ENCODE measurements at regions not wholly inside any gene's neighbourhood (a gene's known extent, or its start where the extent isn't known, plus 50 kb on each side); places are given as distances from the start of the nearest gene placed in this dataset.
A peak's percentile ranks its signal among the peaks of the same experiment; 100 is the strongest.

DNA sequence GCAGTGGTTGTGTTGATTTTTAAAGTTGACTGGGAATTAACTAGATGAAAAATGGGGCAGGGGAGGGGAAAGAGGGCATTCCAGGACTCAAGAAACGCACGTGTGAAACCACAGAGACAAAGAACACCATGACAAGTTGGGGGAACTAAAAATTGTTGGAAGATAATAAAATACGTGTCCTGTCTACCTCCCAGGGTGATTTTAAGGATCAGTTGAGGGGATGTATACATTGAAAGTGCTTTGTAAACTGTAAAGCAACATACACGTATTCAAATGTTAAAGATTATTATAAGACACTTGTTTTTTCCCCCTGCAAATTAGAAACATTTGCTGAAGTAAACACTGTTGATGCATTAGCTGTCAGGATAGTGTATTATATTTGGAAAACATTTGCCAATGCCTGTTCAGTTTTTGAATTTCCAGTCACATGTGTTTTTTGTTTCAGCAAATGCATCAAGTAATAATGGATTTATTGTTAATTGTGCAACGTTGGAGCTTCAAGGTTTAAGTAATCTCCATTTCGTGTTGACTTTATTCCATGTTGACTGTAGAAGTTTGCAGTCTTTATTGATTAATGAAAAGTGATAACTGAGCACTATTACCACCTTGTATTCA, 412.7 kb downstream of the ACTL7B start (continued):
- TF ChIP-seq, protein P1, sequence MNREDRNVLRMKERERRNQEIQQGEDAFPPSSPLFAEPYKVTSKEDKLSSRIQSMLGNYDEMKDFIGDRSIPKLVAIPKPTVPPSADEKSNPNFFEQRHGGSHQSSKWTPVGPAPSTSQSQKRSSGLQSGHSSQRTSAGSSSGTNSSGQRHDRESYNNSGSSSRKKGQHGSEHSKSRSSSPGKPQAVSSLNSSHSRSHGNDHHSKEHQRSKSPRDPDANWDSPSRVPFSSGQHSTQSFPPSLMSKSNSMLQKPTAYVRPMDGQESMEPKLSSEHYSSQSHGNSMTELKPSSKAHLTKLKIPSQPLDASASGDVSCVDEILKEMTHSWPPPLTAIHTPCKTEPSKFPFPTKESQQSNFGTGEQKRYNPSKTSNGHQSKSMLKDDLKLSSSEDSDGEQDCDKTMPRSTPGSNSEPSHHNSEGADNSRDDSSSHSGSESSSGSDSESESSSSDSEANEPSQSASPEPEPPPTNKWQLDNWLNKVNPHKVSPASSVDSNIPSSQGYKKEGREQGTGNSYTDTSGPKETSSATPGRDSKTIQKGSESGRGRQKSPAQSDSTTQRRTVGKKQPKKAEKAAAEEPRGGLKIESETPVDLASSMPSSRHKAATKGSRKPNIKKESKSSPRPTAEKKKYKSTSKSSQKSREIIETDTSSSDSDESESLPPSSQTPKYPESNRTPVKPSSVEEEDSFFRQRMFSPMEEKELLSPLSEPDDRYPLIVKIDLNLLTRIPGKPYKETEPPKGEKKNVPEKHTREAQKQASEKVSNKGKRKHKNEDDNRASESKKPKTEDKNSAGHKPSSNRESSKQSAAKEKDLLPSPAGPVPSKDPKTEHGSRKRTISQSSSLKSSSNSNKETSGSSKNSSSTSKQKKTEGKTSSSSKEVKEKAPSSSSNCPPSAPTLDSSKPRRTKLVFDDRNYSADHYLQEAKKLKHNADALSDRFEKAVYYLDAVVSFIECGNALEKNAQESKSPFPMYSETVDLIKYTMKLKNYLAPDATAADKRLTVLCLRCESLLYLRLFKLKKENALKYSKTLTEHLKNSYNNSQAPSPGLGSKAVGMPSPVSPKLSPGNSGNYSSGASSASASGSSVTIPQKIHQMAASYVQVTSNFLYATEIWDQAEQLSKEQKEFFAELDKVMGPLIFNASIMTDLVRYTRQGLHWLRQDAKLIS (CRISPR knock-in tag; IDR thresholded peaks at IDR 0.05), result no peak
- TF ChIP-seq HNRNPLL (IDR thresholded peaks at IDR 0.05; ENCODE audit: low read depth, low read length, poor library complexity, severe bottlenecking) (no peak), MLLT10 (CRISPR knock-in tag; IDR thresholded peaks at IDR 0.05) (no peak), MLX (CRISPR knock-in tag; IDR thresholded peaks at IDR 0.05) (no peak), RBM39 (IDR thresholded peaks at IDR 0.05; ENCODE audit: low read depth, low read length, poor library complexity, severe bottlenecking) (no peak), JUNB (CRISPR knock-in tag; IDR thresholded peaks at IDR 0.05; ENCODE audit: borderline replicate concordance) (peak; percentile 5; the same call in 1 of the 2 replicates), ZNF652 (CRISPR knock-in tag; IDR thresholded peaks at IDR 0.05; ENCODE audit: borderline replicate concordance, low read depth) (no peak), FOXP1 (IDR thresholded peaks at IDR 0.05) (no peak), FOXP1 (CRISPR knock-in tag; IDR thresholded peaks at IDR 0.05) (peak; percentile 80; the same call in 1 of the 2 replicates), ZBTB42 (CRISPR knock-in tag; IDR thresholded peaks at IDR 0.05) (no peak), ZNF142 (CRISPR knock-in tag; IDR thresholded peaks at IDR 0.05) (no peak), ZNF160 (CRISPR knock-in tag; IDR thresholded peaks at IDR 0.05) (no peak), ZFP82 (CRISPR knock-in tag; IDR thresholded peaks at IDR 0.05; ENCODE audit: borderline replicate concordance) (no peak), ZNF234 (CRISPR knock-in tag; conservative IDR thresholded peaks at IDR 0.05) (no peak)
- TF ChIP-seq, protein P2, sequence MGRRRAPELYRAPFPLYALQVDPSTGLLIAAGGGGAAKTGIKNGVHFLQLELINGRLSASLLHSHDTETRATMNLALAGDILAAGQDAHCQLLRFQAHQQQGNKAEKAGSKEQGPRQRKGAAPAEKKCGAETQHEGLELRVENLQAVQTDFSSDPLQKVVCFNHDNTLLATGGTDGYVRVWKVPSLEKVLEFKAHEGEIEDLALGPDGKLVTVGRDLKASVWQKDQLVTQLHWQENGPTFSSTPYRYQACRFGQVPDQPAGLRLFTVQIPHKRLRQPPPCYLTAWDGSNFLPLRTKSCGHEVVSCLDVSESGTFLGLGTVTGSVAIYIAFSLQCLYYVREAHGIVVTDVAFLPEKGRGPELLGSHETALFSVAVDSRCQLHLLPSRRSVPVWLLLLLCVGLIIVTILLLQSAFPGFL (CRISPR knock-in tag; IDR thresholded peaks at IDR 0.05), result no peak
- TF ChIP-seq, protein P3, sequence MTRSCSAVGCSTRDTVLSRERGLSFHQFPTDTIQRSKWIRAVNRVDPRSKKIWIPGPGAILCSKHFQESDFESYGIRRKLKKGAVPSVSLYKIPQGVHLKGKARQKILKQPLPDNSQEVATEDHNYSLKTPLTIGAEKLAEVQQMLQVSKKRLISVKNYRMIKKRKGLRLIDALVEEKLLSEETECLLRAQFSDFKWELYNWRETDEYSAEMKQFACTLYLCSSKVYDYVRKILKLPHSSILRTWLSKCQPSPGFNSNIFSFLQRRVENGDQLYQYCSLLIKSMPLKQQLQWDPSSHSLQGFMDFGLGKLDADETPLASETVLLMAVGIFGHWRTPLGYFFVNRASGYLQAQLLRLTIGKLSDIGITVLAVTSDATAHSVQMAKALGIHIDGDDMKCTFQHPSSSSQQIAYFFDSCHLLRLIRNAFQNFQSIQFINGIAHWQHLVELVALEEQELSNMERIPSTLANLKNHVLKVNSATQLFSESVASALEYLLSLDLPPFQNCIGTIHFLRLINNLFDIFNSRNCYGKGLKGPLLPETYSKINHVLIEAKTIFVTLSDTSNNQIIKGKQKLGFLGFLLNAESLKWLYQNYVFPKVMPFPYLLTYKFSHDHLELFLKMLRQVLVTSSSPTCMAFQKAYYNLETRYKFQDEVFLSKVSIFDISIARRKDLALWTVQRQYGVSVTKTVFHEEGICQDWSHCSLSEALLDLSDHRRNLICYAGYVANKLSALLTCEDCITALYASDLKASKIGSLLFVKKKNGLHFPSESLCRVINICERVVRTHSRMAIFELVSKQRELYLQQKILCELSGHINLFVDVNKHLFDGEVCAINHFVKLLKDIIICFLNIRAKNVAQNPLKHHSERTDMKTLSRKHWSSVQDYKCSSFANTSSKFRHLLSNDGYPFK (CRISPR knock-in tag; IDR thresholded peaks at IDR 0.05; ENCODE audit: borderline replicate concordance), result no peak

Data from HepG2 (cell line).